OCI-LY3 (cell line): ENCODE measurements at regions not wholly inside any gene's neighbourhood (a gene's known extent, or its start where the extent isn't known, plus 50 kb on each side); places are given as distances from the start of the nearest gene placed in this dataset.
"Not testable (repeated sequence)": the region's sequence is repeated elsewhere in the genome, so short reads cannot be mapped to it uniquely, and the experiment has no call there.

ENCODE experiments used
- H2AFZ ChIP-seq: fragments of 200-600, 300-600 bp; shearing (Covaris generic); 2 replicates; pipeline ENCODE4 v1.6.0; 2014; ENCODE audit warnings: antibody characterized with exemption, low read depth, low read length
- H3K27ac ChIP-seq: fragments of 200-600, 300-600 bp; sonication (generic); 2 replicates; pipeline ENCODE4 v1.5.1; 2014; ENCODE audit warnings: mild to moderate bottlenecking, low read length, moderate library complexity, mixed read lengths
- H3K27me3 ChIP-seq: fragments of 200-600, 300-600 bp; sonication (generic); 2 replicates; pipeline ENCODE4 v1.6.1; 2014; ENCODE audit warnings: low read depth, low read length, mixed read lengths
- H3K36me3 ChIP-seq: fragments of 200-600, 300-600 bp; sonication (generic); replicated peaks from 2 replicates; pipeline ENCODE3; 2014; ENCODE audit warnings: low read depth, low read length, mixed read lengths
- H3K4me1 ChIP-seq: fragments of 300-600, 200-600 bp; sonication (generic); 2 replicates; pipeline ENCODE4 v1.6.1; 2014; ENCODE audit warnings: low read length, mixed read lengths
- H3K4me2 ChIP-seq: fragments of 200-600, 300-600 bp; sonication (generic); 2 replicates; pipeline ENCODE4 v1.6.1; 2014; ENCODE audit warnings: low read length, mixed read lengths
- H3K4me3 ChIP-seq: fragments of 300-600, 200-600 bp; sonication (generic); 2 replicates; pipeline ENCODE4 v1.5.1; 2014; ENCODE audit warnings: antibody characterized with exemption, mild to moderate bottlenecking, low read length, moderate library complexity
- H3K79me2 ChIP-seq: fragments of 300-600, 200-600 bp; shearing (Covaris generic); 2 replicates; pipeline ENCODE4 v1.6.1; 2014; ENCODE audit warnings: mild to moderate bottlenecking, low read length, mixed read lengths
- H3K9ac ChIP-seq: fragments of 300-600, 200-600 bp; shearing (Covaris generic); 2 replicates; pipeline ENCODE4 v1.6.0; 2014; ENCODE audit warnings: mild to moderate bottlenecking, low read length, moderate library complexity
- H3K9me3 ChIP-seq: fragments of 200-600, 300-600 bp; shearing (Covaris generic); 2 replicates; pipeline ENCODE4 v1.6.1; 2014; ENCODE audit warnings: low read length, mixed read lengths; ENCODE audit not compliant: insufficient read depth
- H4K20me1 ChIP-seq: fragments of 200-600, 300-600 bp; sonication (generic); 2 replicates; pipeline ENCODE4 v1.6.1; 2016; ENCODE audit warnings: low read length, mixed read lengths; ENCODE audit not compliant: insufficient read depth
- CTCF ChIP-seq: fragments of 200-600, 300-600 bp; sonication (generic); IDR thresholded peaks from 2 replicates; pipeline ENCODE4 v1.5.1; 2014; ENCODE audit warnings: antibody characterized with exemption, low read length, low read depth
- EZH2phosphoT487 ChIP-seq: fragments of 200-600 bp; shearing (Covaris generic); IDR thresholded peaks from 2 replicates; pipeline ENCODE4 v1.6.1; 2018; ENCODE audit warnings: antibody characterized with exemption, mixed run types, low read depth

DNA sequence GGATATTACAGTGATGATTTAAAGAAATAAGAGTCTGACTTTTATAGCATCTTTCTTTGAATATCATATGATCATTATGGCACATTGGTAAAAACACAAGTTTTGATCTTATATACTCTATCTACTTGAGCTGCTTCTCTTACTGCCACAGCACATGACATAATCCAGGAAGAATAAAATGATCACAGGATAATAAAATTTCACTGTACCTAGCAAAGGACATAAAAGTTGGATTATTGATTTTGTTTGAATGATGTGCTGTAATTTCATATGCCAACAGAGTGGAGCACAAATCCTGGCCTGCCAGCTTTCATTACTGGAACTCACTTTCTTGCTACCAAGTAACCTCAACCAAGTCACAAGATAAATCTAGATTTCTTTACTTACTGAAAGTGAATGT lies 162.1 kb upstream of the NANOGP8 start:
- Histone ChIP-seq H3K27ac (no peak overlapping the region), H3K9ac (no peak overlapping the region), H3K9me3 (no peaks in the 10 kb centered on the region), H3K27me3 (no peaks in the 10 kb centered on the region), H3K4me1 (no peaks in the 10 kb centered on the region), H2AFZ (no peak overlapping the region), H3K4me3 (no peak overlapping the region), H3K79me2 (no peaks in the 10 kb centered on the region), H4K20me1 (no peaks in the 10 kb centered on the region), H3K4me2 (no peak overlapping the region), H3K36me3 (no peaks in the 10 kb centered on the region)
- TF ChIP-seq CTCF = no peak
- no peak for TF ChIP-seq EZH2phosphoT487

GRCh38 chr15:35246451-35246850 lies 161.4 kb upstream of the NANOGP8 start:
- Histone ChIP-seq H3K4me1 (no peaks in the 10 kb centered on the region), H3K27ac (no peak overlapping the region), H3K36me3 (no peaks in the 10 kb centered on the region), H3K4me2 (no peak overlapping the region), H3K4me3 (no peak overlapping the region), H4K20me1 (no peaks in the 10 kb centered on the region), H3K9me3 (no peaks in the 10 kb centered on the region), H3K9ac (no peak overlapping the region), H3K79me2 (no peaks in the 10 kb centered on the region), H3K27me3 (no peaks in the 10 kb centered on the region), H2AFZ (no peak overlapping the region)
- TF ChIP-seq CTCF = no peak
- TF ChIP-seq EZH2phosphoT487 = no peak

DNA sequence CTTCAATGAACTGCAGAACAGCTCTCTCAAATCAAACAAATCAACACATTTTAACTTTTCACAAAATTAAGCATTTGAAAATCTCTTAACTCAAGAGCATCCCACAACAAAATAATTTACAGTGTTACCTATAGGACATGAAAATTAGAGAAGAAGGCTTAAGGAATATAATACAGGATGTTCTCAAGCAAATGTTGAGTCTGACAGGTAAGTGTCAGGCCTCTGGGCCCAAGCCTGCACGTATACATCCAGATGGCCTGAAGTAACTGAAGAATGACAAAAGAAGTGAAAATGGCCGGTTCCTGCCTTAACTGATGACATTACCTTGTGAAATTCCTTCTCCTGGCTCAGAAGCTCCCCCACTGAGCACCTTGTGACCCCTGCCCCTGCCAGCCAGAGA lies 160.6 kb upstream of the NANOGP8 start:
- not testable (repeated sequence) for H3K9ac ChIP-seq, H3K4me3 ChIP-seq, H3K4me2 ChIP-seq, H3K4me1 ChIP-seq, H4K20me1 ChIP-seq, H3K79me2 ChIP-seq, H3K36me3 ChIP-seq, H3K27ac ChIP-seq, H2AFZ ChIP-seq, H3K27me3 ChIP-seq, H3K9me3 ChIP-seq

- H3K9me3 ChIP-seq = no peaks in the 10 kb centered on the region
- H3K9ac ChIP-seq = no peak overlapping the region
- H3K4me3 ChIP-seq = no peak overlapping the region
- no peak overlapping the region for H3K27ac ChIP-seq
- no peaks in the 10 kb centered on the region for H4K20me1 ChIP-seq
- no peaks in the 10 kb centered on the region for H3K4me1 ChIP-seq
- no peak overlapping the region for H3K4me2 ChIP-seq
- no peak for TF ChIP-seq EZH2phosphoT487
- TF ChIP-seq CTCF = no peak
- H3K36me3 ChIP-seq = no peaks in the 10 kb centered on the region
- H3K79me2 ChIP-seq = no peaks in the 10 kb centered on the region
- no peak overlapping the region for H2AFZ ChIP-seq
- no peaks in the 10 kb centered on the region for H3K27me3 ChIP-seq
Observed at GRCh38 chr15:35244227-35244626, 159.1 kb upstream of the NANOGP8 start.

DNA sequence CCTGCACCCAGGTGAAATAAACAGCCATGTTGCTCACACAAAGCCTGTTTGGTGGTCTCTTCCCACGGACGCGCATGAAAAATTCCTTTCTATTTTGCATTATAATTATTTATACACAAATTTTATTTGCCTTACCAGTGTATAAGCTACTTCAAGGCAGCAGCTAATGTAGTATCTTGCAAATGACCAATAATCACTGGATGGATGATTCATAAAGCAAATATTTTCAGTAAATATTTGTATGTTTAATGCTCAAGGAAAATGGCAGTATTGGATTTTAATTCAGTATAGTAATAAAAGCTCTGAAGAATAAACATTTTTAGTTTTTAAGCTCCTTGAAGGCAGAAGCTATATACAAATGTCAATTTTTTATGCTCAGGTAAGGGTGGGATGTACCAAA lies 158.7 kb upstream of the NANOGP8 start:
- no peaks in the 10 kb centered on the region for H3K79me2 ChIP-seq
- no peaks in the 10 kb centered on the region for H3K27me3 ChIP-seq
- no peaks in the 10 kb centered on the region for H3K4me1 ChIP-seq
- H3K9me3 ChIP-seq = no peaks in the 10 kb centered on the region
- no peaks in the 10 kb centered on the region for H4K20me1 ChIP-seq
- no peak overlapping the region for H3K4me2 ChIP-seq
- no peaks in the 10 kb centered on the region for H3K36me3 ChIP-seq
- no peak overlapping the region for H3K9ac ChIP-seq
- no peak overlapping the region for H3K4me3 ChIP-seq
- TF ChIP-seq CTCF (no peak), EZH2phosphoT487 (no peak)
- H3K27ac ChIP-seq = no peak overlapping the region
- no peak overlapping the region for H2AFZ ChIP-seq

GRCh38 chr15:35239693-35240092 lies 154.6 kb upstream of the NANOGP8 start:
- H3K79me2 ChIP-seq = not testable (repeated sequence)

GRCh38 chr15:35238448-35238847 lies 153.4 kb upstream of the NANOGP8 start:
- H3K27ac ChIP-seq, H3K79me2 ChIP-seq, H2AFZ ChIP-seq, H4K20me1 ChIP-seq, H3K27me3 ChIP-seq, H3K4me1 ChIP-seq, H3K4me2 ChIP-seq, H3K9ac ChIP-seq, H3K9me3 ChIP-seq, H3K36me3 ChIP-seq, H3K4me3 ChIP-seq: not testable (repeated sequence)

More at GRCh38 chr15:35239693-35240092, 154.6 kb upstream of the NANOGP8 start:
- not testable (repeated sequence) for H3K9me3 ChIP-seq, H3K36me3 ChIP-seq, H3K9ac ChIP-seq, H3K4me1 ChIP-seq, H4K20me1 ChIP-seq, H2AFZ ChIP-seq, H3K4me3 ChIP-seq, H3K27ac ChIP-seq, H3K27me3 ChIP-seq, H3K4me2 ChIP-seq
